ENCODE measurements at regions not wholly inside any gene's neighbourhood (a gene's known extent, or its start where the extent isn't known, plus 50 kb on each side); places are given as distances from the start of the nearest gene placed in this dataset.

DNA sequence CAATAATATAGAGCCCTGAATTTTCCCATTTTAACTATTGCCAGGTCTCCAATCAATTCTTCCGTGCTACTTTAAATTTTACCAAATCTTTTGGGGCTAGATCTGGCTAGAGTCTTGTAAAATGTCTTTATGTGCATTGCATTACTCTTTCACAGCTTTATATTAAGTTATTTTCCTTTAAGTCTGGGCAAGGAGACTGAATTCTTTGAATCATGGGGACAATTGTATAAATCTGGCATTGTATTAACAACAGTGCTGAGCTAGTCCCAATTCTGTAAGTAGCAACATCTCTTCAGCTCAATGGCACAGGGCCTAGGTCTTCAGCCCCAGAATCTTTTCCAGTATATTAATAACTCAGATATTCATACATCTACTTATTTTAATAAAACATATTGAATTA lies 1080.4 kb upstream of the INTU start:
- DNase-seq (ENCODE audit: low read depth): no peak

DNA sequence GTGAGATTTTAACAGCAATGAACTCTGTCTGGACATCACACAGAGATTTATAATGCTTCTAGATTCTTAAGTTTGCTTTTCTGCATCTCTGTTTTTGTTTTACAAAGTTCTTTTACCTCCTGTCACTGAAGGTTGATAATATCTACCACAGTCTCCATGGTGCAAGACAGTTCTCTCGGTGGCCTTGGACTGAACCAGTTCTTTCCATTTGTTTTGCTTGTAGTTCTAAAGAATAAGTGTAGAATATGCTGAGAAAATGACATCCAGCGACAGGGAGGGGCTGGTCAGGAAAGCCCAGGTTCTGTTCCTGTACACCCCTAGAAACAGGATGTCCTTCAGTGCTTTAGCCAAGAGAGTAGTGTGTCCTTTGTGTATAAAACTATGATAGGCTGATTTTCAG lies 1079.5 kb upstream of the INTU start:
- in situ Hi-C loops (cut with HindIII; ENCODE audit: low pct_unique_long_range_greater_than_20kb, low sequenced_read_pairs): no loop called here
- DNase-seq (ENCODE audit: low read depth): no peak

More for the DNA sequence above, 1080.4 kb upstream of the INTU start:
- in situ Hi-C loops (cut with HindIII; ENCODE audit: low pct_unique_long_range_greater_than_20kb, low sequenced_read_pairs): no loop called here

DNA sequence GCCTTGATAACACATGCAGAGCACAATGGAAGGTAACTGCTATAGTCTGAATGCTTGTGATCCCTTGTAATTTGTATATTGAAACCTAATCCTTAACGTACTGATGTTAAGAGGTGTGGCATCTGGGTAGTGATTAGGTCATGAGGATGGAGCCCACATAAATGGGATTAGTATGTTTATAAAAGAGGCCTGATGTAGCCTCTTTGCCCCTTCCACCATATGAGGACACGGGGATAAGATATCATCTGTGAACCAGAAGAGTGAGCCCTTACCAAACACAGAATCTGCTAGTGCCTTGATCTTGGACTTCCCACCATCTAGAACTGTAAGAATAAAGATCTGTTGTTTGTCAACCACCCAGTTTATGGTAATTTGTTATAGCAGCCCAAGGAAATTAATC lies 1074.2 kb upstream of the INTU start:
- in situ Hi-C loops (cut with HindIII; ENCODE audit: low pct_unique_long_range_greater_than_20kb, low sequenced_read_pairs): no loop called here
- DNase-seq (ENCODE audit: low read depth): no peak

DNA sequence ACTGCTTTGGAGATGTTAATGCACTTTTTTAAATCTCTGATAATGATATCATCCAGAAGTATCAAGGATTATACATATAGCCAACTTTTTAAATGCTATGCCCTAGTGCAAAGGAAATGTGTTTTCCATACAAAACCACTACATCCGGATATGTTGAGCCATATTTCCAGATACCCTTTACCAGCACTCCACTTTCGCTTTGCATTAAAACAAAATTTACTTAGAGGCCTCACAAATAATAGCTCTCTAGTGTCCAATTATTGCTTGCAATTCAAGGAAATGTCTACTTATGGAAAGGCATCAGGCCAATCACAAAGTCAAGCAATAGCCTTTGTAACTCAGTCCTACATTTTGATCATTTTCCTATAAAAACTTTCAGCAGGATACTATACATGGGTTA lies 1072.8 kb upstream of the INTU start:
- in situ Hi-C loops (cut with HindIII; ENCODE audit: low pct_unique_long_range_greater_than_20kb, low sequenced_read_pairs): no loop called here

DNA sequence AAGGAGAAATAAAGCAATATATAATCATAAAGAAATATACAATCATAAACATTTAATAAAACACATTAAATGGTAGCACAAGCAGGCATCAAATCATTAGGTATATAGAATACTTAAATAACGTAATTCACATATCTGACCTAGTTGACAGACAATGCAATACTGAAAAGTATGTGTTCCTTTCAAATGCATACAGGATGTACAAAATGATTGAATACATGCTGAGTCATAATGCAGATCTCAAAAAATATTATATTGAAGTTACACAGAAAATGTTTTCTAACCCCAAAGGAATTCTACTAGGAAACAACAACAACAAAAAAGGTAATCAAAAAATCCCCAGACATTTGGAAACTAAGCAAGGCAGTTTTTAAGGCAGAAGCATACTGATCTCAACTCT lies 1072.0 kb upstream of the INTU start:
- in situ Hi-C loops (cut with HindIII; ENCODE audit: low pct_unique_long_range_greater_than_20kb, low sequenced_read_pairs): no loop called here
- DNase-seq (ENCODE audit: low read depth): no peak

More for the DNA sequence above, 1072.8 kb upstream of the INTU start:
- DNase-seq (ENCODE audit: low read depth): no peak

DNA sequence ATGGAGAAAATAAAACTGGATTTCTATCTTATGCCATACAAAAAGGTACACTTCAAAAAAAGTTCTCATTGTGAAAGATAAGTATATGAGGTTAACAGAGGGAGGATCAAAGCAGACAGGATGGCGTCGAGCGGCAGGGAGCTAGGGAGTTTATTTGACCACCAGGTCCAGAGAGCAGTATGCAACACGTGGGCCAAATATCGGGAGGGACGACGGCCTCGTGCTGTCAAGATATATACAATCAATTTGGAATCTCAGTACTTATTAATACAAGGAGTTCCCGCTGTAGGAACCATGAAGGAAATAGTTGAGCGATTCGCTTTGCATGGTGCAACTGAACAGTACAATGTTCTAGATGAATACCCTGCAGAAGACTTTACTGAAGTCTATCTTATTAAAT lies 1069.4 kb upstream of the INTU start:
- no peak for DNase-seq (ENCODE audit: low read depth)
- in situ Hi-C loops (cut with HindIII; ENCODE audit: low pct_unique_long_range_greater_than_20kb, low sequenced_read_pairs): no loop called here

DNA sequence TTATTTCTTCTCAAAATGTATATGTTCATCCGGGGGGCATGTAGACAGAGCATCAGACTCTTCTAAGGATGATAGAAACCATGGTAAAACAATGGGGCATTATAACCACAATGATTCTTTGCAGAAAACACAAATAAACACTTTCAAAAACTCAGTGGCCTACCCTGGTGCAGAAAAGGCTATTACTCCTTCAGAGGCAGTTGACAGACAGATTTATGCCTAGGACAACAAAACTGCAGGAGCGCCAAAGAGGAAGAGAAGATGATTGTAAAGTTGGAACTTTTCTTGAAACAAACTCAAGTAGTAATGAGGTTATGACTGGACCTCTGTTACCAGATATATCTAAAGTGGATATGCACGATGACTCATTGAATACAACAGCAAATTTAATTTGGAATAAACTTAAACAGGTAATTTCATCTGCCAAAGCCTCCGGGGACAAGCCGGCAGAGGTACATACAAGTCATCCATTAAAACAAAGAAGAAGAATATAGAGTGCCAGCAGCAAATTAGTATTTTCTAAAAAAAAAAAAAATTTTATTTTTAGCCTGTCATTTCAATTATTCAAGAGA lies 1068.4 kb upstream of the INTU start:
- DNase-seq (ENCODE audit: low read depth): no peak
- in situ Hi-C loops (cut with HindIII; ENCODE audit: low pct_unique_long_range_greater_than_20kb, low sequenced_read_pairs): no loop called here

DNA sequence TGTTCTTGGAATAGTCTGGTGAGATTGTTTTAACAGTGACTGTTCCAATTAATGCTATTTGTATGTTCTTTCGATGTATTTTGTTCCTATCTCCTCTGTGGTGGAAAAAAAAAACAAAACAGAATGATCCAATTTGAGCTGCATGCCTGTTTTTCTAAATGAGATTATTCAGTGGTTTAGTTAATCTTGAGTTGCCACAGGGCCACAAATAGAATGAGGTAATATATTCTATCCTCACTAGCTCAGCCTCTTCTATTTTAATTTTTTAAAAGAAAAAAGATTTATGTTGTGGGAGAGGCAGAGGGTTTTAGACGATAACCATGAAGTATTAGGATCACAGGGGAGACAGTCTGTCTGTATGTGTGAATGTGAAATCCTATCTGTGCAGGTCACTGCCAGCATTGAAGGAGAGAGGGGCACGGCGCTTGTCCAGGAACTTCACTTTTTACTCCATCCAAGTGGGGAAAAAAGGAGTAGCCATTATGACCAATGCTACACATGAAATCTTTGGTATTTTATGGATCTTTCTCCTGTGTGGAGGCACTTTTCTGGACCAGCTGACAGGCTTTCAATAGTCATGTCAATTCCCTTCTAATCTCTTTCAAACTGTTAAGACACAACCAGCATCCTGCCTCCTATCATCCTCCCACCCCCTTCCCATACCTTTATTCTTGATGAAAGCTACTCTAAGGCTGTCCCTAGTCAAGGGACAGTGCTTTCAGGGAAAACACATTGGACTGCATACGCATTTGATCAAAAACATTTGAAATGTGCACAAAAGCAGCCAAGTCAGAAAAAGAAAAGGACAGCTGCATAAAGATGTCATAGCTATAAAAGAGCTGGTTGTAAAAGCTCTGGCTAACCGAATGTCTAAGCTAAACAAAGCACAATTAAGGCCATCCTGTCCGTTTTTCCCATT lies 1063.8 kb upstream of the INTU start:
- no peak for DNase-seq (ENCODE audit: low read depth)
- in situ Hi-C loops (cut with HindIII; ENCODE audit: low pct_unique_long_range_greater_than_20kb, low sequenced_read_pairs): no loop called here

DNA sequence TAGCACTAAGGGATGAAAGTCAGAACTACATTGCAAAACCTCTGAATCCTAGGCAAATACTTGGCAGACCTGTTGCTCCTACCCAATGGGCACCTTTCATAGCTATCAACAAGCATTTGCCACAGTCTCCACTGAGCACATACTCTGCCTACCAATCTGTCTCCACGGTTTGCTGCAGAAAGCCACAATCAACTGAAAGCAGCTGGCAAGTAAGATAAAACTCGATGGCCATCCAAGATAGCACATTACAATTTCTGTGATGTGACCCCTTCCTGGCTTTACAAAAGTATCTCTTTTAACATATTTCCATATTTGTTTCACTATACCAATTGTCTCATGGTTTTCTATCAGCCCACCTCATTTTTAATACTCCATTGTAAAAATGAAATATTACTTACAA lies 1060.5 kb upstream of the INTU start:
- no peak for DNase-seq (ENCODE audit: low read depth)
- in situ Hi-C loops (cut with HindIII; ENCODE audit: low pct_unique_long_range_greater_than_20kb, low sequenced_read_pairs): no loop called here

DNA sequence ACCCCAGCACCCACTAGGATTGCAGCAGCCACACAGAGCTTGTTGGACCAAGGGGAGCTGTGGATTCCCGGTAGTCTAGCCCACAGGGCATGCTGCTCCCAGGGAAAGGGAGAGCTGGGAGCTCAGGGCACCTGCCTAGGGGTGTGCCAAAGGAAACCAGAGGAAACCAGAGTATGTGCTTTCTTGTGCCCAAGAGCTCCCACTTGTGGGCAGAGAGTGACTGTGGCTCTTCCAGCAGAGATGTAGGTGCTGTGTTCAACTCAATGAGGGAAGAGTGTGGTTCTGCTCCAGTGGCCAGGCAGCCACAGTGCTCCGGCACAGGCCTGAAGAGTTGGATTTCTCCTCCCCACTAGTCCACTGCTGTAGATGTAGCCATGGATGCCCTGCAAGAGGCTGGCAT lies 1050.0 kb upstream of the INTU start:
- no peak for DNase-seq (ENCODE audit: low read depth)
- in situ Hi-C loops (cut with HindIII; ENCODE audit: low pct_unique_long_range_greater_than_20kb, low sequenced_read_pairs): no loop called here

DNA sequence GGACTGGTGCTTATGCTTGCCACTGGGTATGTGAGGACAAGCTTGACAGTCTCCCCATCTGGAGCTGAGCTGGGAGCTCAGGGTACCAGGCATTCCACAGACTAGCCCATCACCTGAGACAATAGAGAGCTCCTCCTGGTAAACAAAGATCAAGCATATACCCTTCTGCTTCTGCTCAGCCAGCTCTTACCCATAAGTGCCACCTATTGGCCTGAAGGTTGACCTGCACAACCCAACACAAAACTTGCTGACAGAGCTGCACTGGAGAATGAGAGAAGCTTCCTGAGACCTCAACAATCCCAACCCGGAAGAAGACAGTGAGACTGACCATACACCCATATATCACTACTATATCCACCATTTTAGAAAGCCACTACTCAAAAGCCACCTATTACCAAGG lies 1049.2 kb upstream of the INTU start:
- in situ Hi-C loops (cut with HindIII; ENCODE audit: low pct_unique_long_range_greater_than_20kb, low sequenced_read_pairs): no loop called here

DNA sequence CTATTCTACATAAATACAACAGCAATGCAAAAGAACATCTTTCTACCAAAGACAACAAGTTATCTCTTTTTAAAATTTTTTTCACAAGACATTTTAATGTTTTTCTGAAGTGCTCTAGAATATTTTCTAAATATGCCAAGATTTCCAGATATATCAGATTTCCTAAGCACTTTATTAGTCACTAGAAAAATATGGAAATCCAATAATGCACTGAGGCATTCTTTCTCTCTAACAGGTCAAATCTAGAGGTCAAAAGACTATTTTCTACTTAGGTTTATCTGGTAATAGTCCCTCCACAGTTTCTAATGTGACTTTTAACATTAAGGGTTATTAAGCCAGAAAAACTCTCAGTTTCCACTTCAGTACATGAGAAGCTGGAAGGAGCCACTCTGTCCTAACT lies 1041.2 kb upstream of the INTU start:
- DNase-seq (ENCODE audit: low read depth): no peak
- in situ Hi-C loops (cut with HindIII; ENCODE audit: low pct_unique_long_range_greater_than_20kb, low sequenced_read_pairs): no loop called here

More for the DNA sequence above, 1049.2 kb upstream of the INTU start:
- DNase-seq (ENCODE audit: low read depth): no peak

DNA sequence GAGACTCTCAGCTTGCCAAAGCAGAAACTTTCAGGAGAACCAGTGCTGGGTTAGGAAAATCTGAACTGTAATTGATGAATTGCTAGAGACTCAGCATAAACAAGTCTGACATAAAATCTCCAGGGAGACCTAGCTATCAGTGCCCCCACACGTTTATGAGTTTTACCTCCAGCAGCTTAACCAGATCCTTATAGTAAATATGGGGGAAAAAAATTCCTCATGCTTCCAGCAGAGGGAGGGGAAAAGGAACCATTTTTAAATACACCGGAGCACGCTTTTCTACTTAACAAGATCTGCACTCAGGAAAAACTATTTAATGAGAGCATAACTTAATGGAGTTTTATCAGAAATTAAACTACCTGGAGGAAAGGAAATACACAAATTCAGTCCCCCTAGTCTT lies 1040.7 kb upstream of the INTU start:
- peak; percentile 6 for DNase-seq (ENCODE audit: low read depth)

DNA sequence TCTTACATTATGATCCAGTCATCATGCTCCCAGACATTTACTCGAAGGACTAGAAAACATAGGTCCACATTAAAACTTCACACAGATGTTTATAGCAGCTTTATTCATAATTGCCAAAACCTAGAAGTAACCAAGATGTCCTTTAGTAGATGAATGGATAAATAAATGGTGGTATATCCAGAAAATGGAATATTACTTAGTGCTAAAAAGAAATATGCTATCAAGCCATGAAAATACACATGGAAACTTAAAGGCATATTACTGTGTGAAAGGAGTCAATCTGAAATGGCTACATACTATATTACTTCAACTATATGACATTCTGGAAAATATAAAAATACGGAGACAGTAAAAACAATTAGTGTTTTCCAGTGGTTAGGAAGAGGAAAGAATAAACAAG lies 1039.1 kb upstream of the INTU start:
- in situ Hi-C loops (cut with HindIII; ENCODE audit: low pct_unique_long_range_greater_than_20kb, low sequenced_read_pairs): no loop called here
- DNase-seq (ENCODE audit: low read depth): no peak

More for the DNA sequence above, 1040.7 kb upstream of the INTU start:
- in situ Hi-C loops (cut with HindIII; ENCODE audit: low pct_unique_long_range_greater_than_20kb, low sequenced_read_pairs): no loop called here

DNA sequence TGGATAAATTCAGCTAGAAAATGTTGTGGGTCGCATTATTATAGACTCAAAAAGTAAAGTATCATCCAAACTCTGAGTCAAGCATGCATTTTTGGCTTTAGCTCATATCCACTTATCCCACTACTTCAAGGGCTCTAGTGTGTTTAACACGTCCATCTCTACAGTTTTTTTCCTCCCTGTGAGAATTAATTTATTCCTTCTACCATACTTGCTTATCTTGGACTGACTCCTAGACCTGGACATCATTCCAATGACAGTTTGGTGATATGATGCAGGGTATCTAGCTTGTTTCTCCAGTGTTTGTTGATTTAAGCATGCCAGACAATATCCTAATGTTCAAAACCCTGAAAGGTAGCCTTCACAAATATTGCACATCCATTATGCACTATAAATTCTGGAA lies 1037.1 kb upstream of the INTU start:
- DNase-seq (ENCODE audit: low read depth): no peak

DNA sequence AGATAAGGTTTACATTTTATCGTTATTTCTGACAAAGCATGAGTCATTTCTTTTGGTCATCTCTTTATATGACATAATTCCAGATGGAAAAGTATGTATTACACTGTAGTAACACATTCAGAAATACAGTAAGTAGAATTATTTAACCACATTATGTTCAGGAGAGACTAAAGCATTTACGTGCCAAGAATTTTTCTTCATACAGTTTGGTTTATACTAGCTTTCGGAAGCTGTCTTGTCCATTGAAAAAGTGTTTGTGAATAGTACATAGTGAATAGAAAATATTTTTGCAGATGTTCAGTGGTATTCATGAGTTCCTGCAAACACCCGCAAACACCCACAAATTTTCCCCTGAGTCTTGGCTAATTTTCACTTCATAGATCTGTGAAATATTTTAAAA lies 1033.0 kb upstream of the INTU start:
- in situ Hi-C loops (cut with HindIII; ENCODE audit: low pct_unique_long_range_greater_than_20kb, low sequenced_read_pairs): no loop called here
- DNase-seq (ENCODE audit: low read depth): no peak

More for the DNA sequence above, 1037.1 kb upstream of the INTU start:
- in situ Hi-C loops (cut with HindIII; ENCODE audit: low pct_unique_long_range_greater_than_20kb, low sequenced_read_pairs): no loop called here

DNA sequence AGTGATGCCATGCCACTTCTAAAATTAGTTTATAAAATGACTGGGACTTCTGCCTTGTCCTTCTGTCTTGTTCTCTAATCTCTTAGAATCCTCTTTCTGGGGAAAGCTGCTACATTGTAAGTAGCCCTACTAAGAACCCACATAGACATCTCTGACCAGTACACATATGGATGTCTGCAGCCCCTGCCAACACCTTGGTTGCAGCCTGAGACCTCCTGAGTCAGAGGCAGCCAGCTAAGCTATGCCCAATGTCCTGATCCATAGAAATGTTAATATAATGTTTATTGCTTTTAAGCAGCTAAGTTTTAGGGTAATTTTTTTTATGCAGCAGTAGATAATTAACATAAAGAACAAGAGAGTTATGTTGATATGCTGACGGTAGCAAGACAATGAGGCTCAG lies 1029.5 kb upstream of the INTU start:
- no peak for DNase-seq (ENCODE audit: low read depth)
- in situ Hi-C loops (cut with HindIII; ENCODE audit: low pct_unique_long_range_greater_than_20kb, low sequenced_read_pairs): no loop called here

DNA sequence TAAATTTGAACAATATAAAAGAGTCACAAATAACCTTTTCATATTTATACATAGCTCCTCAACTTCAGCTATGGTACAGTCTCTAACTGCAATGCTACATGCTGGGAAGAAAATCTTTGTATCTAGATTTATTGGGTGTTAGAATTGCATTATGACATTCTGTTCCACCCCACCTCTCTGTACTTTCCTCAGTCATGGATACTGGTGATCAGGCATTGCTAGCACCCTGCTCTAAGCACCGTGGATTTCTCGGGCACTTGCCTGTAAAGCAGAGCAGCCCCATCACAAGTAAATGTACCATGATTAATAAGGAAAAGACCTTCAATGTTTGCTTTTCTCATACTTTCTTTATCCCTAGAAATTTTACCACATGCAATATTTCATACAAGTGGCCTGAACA lies 1028.9 kb upstream of the INTU start:
- DNase-seq (ENCODE audit: low read depth): no peak
- in situ Hi-C loops (cut with HindIII; ENCODE audit: low pct_unique_long_range_greater_than_20kb, low sequenced_read_pairs): no loop called here

DNA sequence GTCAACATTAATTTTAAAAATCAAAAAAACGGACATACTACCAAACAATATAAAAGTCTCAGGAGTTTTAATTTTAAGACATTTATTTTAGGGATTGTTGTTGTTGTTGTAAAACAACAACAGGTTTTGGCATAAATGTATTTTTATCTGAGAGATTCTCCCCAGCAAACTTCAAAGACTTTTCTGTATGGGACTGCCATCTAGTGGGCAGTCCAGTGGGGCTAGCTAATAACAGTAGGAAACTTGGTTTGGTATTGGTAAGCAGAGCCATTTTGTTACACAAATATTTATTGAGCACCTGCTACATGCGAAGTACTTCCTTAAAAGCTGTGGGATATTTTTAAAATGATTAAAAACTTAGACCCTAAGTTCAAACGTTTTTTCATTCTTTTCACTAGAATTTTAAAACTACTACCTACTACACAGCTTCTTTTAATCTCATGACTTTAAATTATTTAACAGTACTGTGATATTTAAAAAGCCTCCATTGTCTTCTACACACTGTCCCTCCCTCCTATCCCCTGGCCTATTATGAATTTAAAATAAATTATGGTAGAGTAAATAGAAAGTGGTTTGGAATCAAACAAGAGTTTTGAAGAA lies 1028.4 kb upstream of the INTU start:
- DNase-seq (ENCODE audit: low read depth): peak; percentile 12
- in situ Hi-C loops (cut with HindIII; ENCODE audit: low pct_unique_long_range_greater_than_20kb, low sequenced_read_pairs): no loop called here

Data from Caki2 (cell line).